HepG2 (cell line): ENCODE measurements at regions not wholly inside any gene's neighbourhood (a gene's known extent, or its start where the extent isn't known, plus 50 kb on each side); places are given as distances from the start of the nearest gene placed in this dataset.
A peak's percentile ranks its signal among the peaks of the same experiment; 100 is the strongest.

ENCODE experiments used
- ATAC-seq: fragments of 200-7000 bp; cut with Tn5 transposase; 3 replicates; pipeline ENCODE4 v1.9.1; 2020; ENCODE audit warnings: mild to moderate bottlenecking, moderate library complexity
- BruUV-seq: library from RNA; stranded (reverse); fragments of 400-500 nt; replicated peaks from 2 replicates; lab custom pipeline; 2021; lab: Mats Ljungman, UMichigan
- CTCF ChIA-PET: fragments of 300-600 bp; formaldehyde crosslinking; extraction: SDS; loops from one replicate; lab custom pipeline; 2021; ENCODE audit warnings: low total read pairs, inconsistent platforms, low intra/inter-chr PET ratio; lab: Yijun Ruan, JAX
- POLR2A ChIA-PET: fragments of 350-600 bp; sonication (Branson Sonifier 250); formaldehyde crosslinking; loops from one replicate; lab custom pipeline; 2020; ENCODE audit warnings: antibody characterized with exemption, inconsistent platforms; lab: Yijun Ruan, JAX
- DNase-seq: peaks from one replicate; pipeline ENCODE4 v3.0.0-alpha.2; 2015; ENCODE audit warnings: low spot score
- FAIRE-seq: peaks from 3 replicates; lab custom pipeline; 2011; peaks lifted over from hg19 to GRCh38; lab: Jason Lieb, UNC
- H2AFZ ChIP-seq: one replicate; pipeline ENCODE4 v1.6.1; 2011; ENCODE audit warnings: low read length, inconsistent platforms
- H3K27ac ChIP-seq: fragments of 300-600 bp; 3 replicates; pipeline ENCODE4 v1.8.0; 2011; ENCODE audit warnings: mixed run types, mild to moderate bottlenecking, mixed read lengths, low read length, inconsistent platforms; ENCODE audit not compliant: insufficient read depth; ENCODE audit errors: extremely low read length
- H3K27me3 ChIP-seq, 2 experiments: fragments of 200-600 bp in 1 of 2; 2 replicates in 1 of 2; 3 replicates in 1 of 2; pipeline versions ENCODE4 v1.6.0 to v1.8.0; 2011; ENCODE audit warnings: low read length in 2 of 2, mild to moderate bottlenecking in 2 of 2, moderate library complexity in 2 of 2, inconsistent platforms in 1 of 2; ENCODE audit not compliant: insufficient read depth in 2 of 2, control insufficient read depth in 1 of 2
- H3K36me3 ChIP-seq, 2 experiments: fragments of 200-600 bp in 1 of 2; replicated peaks in 1 of 2; 2 replicates in 1 of 2; 3 replicates in 1 of 2; pipeline versions ENCODE4 v1.5.1 to v1.8.0; 2011; ENCODE audit warnings: low read length in 2 of 2, inconsistent platforms in 1 of 2; ENCODE audit not compliant: insufficient read depth in 2 of 2, control insufficient read depth in 1 of 2
- H3K4me1 ChIP-seq: 2 replicates; pipeline ENCODE4 v1.5.1; 2012; ENCODE audit warnings: low read length, inconsistent platforms; ENCODE audit not compliant: insufficient read depth
- H3K4me2 ChIP-seq: 2 replicates; pipeline ENCODE4 v1.6.0; 2011; ENCODE audit warnings: low read depth, low read length, inconsistent platforms
- H3K4me3 ChIP-seq, 3 experiments: fragments of 200-600 bp in 1 of 3; sonication (generic), shearing (Covaris generic) in 1 of 3; replicated peaks in 1 of 3; 2 replicates each; pipeline ENCODE4 v1.5.1; 2011 to 2016; ENCODE audit warnings: low read length in 3 of 3, inconsistent platforms in 2 of 3, low read depth in 2 of 3, mild to moderate bottlenecking in 2 of 3, control low read depth in 1 of 3, mixed read lengths in 1 of 3; ENCODE audit not compliant: insufficient read depth in 1 of 3
- H3K79me2 ChIP-seq: one replicate; pipeline ENCODE4 v1.6.1; 2011; ENCODE audit warnings: low read length, inconsistent platforms; ENCODE audit not compliant: insufficient read depth
- H3K9ac ChIP-seq: 2 replicates; pipeline ENCODE4 v1.6.0; 2011; ENCODE audit warnings: mild to moderate bottlenecking, low read depth, low read length, inconsistent platforms; ENCODE audit not compliant: insufficient read depth
- H3K9me3 ChIP-seq: 2 replicates; pipeline ENCODE4 v1.5.1; 2012; ENCODE audit warnings: mild to moderate bottlenecking, low read length
- H4K20me1 ChIP-seq: 2 replicates; pipeline ENCODE4 v1.6.0; 2011; ENCODE audit warnings: inconsistent platforms, mild to moderate bottlenecking, low read length, moderate library complexity; ENCODE audit not compliant: insufficient read depth
- BCL6 ChIP-seq: IDR thresholded peaks from 2 replicates; pipeline ENCODE4 v1.6.1; 2016; ENCODE audit warnings: missing genetic modification reagents, missing compliant biosample characterization
- FOSL1 ChIP-seq: sonication (generic); formaldehyde crosslinking; IDR thresholded peaks from 2 replicates; pipeline ENCODE4 v1.9.0; 2021; ENCODE audit warnings: missing genetic modification reagents, borderline replicate concordance
- RAD21 ChIP-seq: fragments of 450-650 bp; formaldehyde crosslinking; IDR thresholded peaks from 2 replicates; pipeline ENCODE4 v1.5.0; 2020; ENCODE audit warnings: mild to moderate bottlenecking
- SMC3 ChIP-seq: IDR thresholded peaks from 2 replicates; pipeline ENCODE4 v1.6.1; 2011; ENCODE audit warnings: low read length, improper control_type of control experiment
- STAG1 ChIP-seq: sonication (generic); formaldehyde crosslinking; IDR thresholded peaks from 2 replicates; pipeline ENCODE4 v1.4.0; 2020; ENCODE audit warnings: missing genetic modification reagents
- XRCC5 ChIP-seq: fragments of 200-400 bp; formaldehyde crosslinking; optimal IDR thresholded peaks from 2 replicates; pipeline ENCODE3; 2017; ENCODE audit warnings: mild to moderate bottlenecking, low read length
- ZNF24 ChIP-seq: fragments of 450-650 bp; IDR thresholded peaks from 2 replicates; pipeline ENCODE4 v1.6.1; 2017; ENCODE audit warnings: antibody characterized with exemption, mild to moderate bottlenecking
- ZNF577 ChIP-seq: sonication (generic); formaldehyde crosslinking; IDR thresholded peaks from 2 replicates; pipeline ENCODE4 v1.4.0; 2020; ENCODE audit warnings: mild to moderate bottlenecking, low read depth, missing genetic modification reagents, borderline replicate concordance
- WGBS: methylation state at CpG from one replicate; pipeline ENCODE4 v1.1.6; 2017; ENCODE audit warnings: low lambda C conversion rate; 5-methylcytosine and 5-hydroxymethylcytosine counted together
- in situ Hi-C: cut with HindIII; loops from 2 replicates; pipeline ENCODE4 v1.10.0; 2017; ENCODE audit warnings: low pct_unique_long_range_greater_than_20kb; ENCODE audit not compliant: extremely low pct_ligation_motif_present
- intact Hi-C: fragments of 100-400 bp; cut with micrococcal nuclease; formaldehyde crosslinking; loops from one replicate; pipeline ENCODE4 v1.10.0; 2022; ENCODE audit not compliant: unreplicated experiment
- TF ChIP-seq, protein P1 (sequence below): sonication (generic); formaldehyde crosslinking; IDR thresholded peaks from 2 replicates; pipeline ENCODE4 v1.5.0; 2020; ENCODE audit warnings: mild to moderate bottlenecking, missing genetic modification reagents
- TF ChIP-seq, protein P2 (sequence below): sonication (generic); formaldehyde crosslinking; IDR thresholded peaks from 2 replicates; pipeline ENCODE4 v1.5.0; 2020; ENCODE audit warnings: mild to moderate bottlenecking, missing genetic modification reagents, moderate library complexity

- no peak for FAIRE-seq
Observed at GRCh38 chr18:49728542-49728941, 84.8 kb downstream of the ACAA2 start.

More at GRCh38 chr18:49728542-49728941, 84.8 kb downstream of the ACAA2 start:
- Histone ChIP-seq H2AFZ (no peak overlapping the region), H3K27ac (no peak overlapping the region), H3K9ac (no peak overlapping the region), H3K36me3 (no peaks in the 10 kb centered on the region), H3K79me2 (no peaks in the 10 kb centered on the region), H3K9me3 (no peaks in the 10 kb centered on the region), H3K27me3 (no peaks in the 10 kb centered on the region), H3K4me1 (peaks cover 58% of the 10 kb centered on the region), H4K20me1 (no peaks in the 10 kb centered on the region), H3K4me2 (no peak overlapping the region), H3K4me3 (no peak overlapping the region)
- WGBS, result 33% methylated on average over 3 of the region's 4 CpGs
- BruUV-seq, result no TSS peak
- CTCF ChIA-PET, result no interaction called here
- TF ChIP-seq, protein P1, sequence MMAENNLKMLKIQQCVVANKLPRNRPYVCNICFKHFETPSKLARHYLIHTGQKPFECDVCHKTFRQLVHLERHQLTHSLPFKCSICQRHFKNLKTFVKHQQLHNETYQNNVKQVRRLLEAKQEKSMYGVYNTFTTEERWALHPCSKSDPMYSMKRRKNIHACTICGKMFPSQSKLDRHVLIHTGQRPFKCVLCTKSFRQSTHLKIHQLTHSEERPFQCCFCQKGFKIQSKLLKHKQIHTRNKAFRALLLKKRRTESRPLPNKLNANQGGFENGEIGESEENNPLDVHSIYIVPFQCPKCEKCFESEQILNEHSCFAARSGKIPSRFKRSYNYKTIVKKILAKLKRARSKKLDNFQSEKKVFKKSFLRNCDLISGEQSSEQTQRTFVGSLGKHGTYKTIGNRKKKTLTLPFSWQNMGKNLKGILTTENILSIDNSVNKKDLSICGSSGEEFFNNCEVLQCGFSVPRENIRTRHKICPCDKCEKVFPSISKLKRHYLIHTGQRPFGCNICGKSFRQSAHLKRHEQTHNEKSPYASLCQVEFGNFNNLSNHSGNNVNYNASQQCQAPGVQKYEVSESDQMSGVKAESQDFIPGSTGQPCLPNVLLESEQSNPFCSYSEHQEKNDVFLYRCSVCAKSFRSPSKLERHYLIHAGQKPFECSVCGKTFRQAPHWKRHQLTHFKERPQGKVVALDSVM, result peak; percentile 61; the same call in 1 of the 2 replicates
- TF ChIP-seq, protein P2, sequence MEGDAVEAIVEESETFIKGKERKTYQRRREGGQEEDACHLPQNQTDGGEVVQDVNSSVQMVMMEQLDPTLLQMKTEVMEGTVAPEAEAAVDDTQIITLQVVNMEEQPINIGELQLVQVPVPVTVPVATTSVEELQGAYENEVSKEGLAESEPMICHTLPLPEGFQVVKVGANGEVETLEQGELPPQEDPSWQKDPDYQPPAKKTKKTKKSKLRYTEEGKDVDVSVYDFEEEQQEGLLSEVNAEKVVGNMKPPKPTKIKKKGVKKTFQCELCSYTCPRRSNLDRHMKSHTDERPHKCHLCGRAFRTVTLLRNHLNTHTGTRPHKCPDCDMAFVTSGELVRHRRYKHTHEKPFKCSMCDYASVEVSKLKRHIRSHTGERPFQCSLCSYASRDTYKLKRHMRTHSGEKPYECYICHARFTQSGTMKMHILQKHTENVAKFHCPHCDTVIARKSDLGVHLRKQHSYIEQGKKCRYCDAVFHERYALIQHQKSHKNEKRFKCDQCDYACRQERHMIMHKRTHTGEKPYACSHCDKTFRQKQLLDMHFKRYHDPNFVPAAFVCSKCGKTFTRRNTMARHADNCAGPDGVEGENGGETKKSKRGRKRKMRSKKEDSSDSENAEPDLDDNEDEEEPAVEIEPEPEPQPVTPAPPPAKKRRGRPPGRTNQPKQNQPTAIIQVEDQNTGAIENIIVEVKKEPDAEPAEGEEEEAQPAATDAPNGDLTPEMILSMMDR, result peak; percentile 72
- peak; percentile 56 for TF ChIP-seq SMC3
- TF ChIP-seq ZNF24, result no peak
- TF ChIP-seq BCL6, result peak; percentile 13; the same call in 1 of the 2 replicates
- TF ChIP-seq FOSL1, result no peak
- TF ChIP-seq ZNF577 (CRISPR knock-in tag), result no peak
- peak; percentile 28 for TF ChIP-seq XRCC5
- peak; percentile 52; the same call in 1 of the 2 replicates for TF ChIP-seq RAD21
- TF ChIP-seq STAG1 (CRISPR knock-in tag), result peak; percentile 73
- POLR2A ChIA-PET, result no interaction called here
- intact Hi-C loops, result loop anchor here (10.0 kb wide), 1 partner anchor 94 kb away; no protein-coding TSS in a partner anchor
- ATAC-seq, result peak; percentile 41
- in situ Hi-C loops, result loop anchor here (10.0 kb wide), 1 partner anchor 164 kb away; the partner anchor contains the start of gene LIPG
- peak; percentile 35 for DNase-seq
